ENCODE measurements at regions not wholly inside any gene's neighbourhood (a gene's known extent, or its start where the extent isn't known, plus 50 kb on each side); places are given as distances from the start of the nearest gene placed in this dataset.
"Not testable (repeated sequence)": the region's sequence is repeated elsewhere in the genome, so short reads cannot be mapped to it uniquely, and the experiment has no call there.

DNA sequence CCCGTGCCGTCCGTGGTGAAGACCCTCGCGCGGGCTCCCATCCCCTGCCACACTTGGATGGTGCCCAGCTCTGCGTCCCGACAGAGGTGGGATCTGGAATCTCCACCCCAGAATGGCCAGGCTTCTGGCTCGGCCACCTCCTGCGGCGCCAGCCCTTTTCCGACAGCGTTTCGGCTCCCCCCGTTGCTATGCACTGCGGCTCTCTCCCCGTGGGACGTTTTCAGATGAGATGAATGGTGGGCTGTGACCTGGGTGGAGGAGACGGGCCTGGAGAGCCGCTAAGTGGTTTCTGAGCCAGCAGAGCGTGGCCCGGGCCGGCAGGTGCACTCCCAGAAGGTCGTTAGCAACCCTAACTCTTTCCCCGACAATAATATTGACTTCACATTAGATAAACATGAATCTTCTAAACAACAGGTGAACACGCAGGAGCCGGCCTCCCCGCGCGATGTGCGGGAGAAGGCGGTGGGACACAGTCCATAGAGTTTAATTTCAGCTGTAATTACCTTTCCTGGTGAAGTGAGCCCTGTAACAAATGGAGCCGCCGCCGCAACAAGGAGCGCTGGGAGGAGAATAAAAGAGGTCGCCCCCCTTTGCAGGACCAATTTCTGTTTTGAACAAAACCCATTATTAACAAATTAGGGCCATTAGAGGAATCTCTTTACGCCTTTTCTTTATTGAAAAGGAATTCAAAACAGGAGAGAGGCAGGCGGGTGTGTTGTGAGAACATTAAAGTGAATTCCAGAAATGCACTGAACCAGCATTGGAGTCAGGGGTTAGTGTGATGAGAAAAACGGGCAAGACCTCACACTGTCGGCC lies 294.3 kb upstream of the PFKP start:
- H3K27ac ChIP-seq = no peak overlapping the region
- no peaks in the 10 kb centered on the region for H3K36me3 ChIP-seq
- no peaks in the 10 kb centered on the region for H3K4me1 ChIP-seq (ENCODE audit: insufficient read depth)
- no peaks in the 10 kb centered on the region for H3K9me3 ChIP-seq
- TF ChIP-seq EP300 (IDR thresholded peaks at IDR 0.05) = no peak
- no peak for TF ChIP-seq CTCF (IDR thresholded peaks at IDR 0.05)
- TF ChIP-seq POLR2A (IDR thresholded peaks at IDR 0.05) = no peak
- DNase-seq = no peak
- intact Hi-C loops (cut with DNase I) = no loop called here
- H3K4me3 ChIP-seq = no peak overlapping the region
- 62 to 73% (median 69%) methylated on average over 41 of the region's 41 CpGs for WGBS, 3 donors
- H3K27me3 ChIP-seq = no peaks in the 10 kb centered on the region

DNA sequence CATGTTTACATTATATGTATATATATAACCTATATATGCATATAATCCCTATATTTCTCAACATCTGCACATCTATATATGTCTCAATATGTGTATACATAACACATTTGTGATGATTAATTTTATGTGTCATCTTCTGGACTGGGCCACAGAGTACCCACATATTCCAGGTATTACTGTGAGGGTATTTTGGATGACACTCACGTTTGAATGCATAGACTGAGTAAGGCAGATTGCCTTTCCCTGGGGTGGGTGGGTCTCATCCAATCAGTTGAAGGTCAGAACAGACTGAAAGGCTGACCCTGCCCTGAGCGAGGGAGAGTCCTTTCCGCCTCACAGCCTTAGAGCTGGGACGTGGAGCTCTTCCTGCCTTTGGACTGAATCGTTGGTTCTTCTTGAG lies 295.2 kb upstream of the PFKP start:
- Histone ChIP-seq H3K9me3 (no peaks in the 10 kb centered on the region), H3K27ac (no peak overlapping the region), H3K4me3 (no peak overlapping the region), H3K36me3 (no peaks in the 10 kb centered on the region), H3K27me3 (no peaks in the 10 kb centered on the region), H3K4me1 (ENCODE audit: insufficient read depth) (no peaks in the 10 kb centered on the region)
- WGBS, 3 donors = 87 to 89% (median 88%) methylated on average over 5 of the region's 5 CpGs
- DNase-seq = no peak
- intact Hi-C loops (cut with DNase I) = no loop called here
- no peak for TF ChIP-seq CTCF (IDR thresholded peaks at IDR 0.05)
- no peak for TF ChIP-seq EP300 (IDR thresholded peaks at IDR 0.05)
- TF ChIP-seq POLR2A (IDR thresholded peaks at IDR 0.05) = no peak

GRCh38 chr10:2767293-2767692 lies 300.1 kb upstream of the PFKP start:
- DNase-seq; H3K9me3 ChIP-seq; H3K27me3 ChIP-seq; H3K27ac ChIP-seq; H3K4me1 ChIP-seq (ENCODE audit: insufficient read depth); intact Hi-C loops (cut with DNase I); H3K36me3 ChIP-seq; H3K4me3 ChIP-seq: not testable (repeated sequence)
- WGBS, 3 donors = 68 to 75% (median 75%) methylated on average over 5 of the region's 5 CpGs

- Histone ChIP-seq H3K36me3 (no peaks in the 10 kb centered on the region), H3K4me1 (ENCODE audit: insufficient read depth) (no peaks in the 10 kb centered on the region), H3K27me3 (no peaks in the 10 kb centered on the region), H3K9me3 (no peaks in the 10 kb centered on the region), H3K27ac (no peak overlapping the region), H3K4me3 (no peak overlapping the region)
- intact Hi-C loops (cut with DNase I) = no loop called here
- 86 to 91% (median 89%) methylated on average over 4 of the region's 4 CpGs for WGBS, 3 donors
- DNase-seq = no peak
- TF ChIP-seq CTCF (IDR thresholded peaks at IDR 0.05) = no peak
- no peak for TF ChIP-seq EP300 (IDR thresholded peaks at IDR 0.05)
- TF ChIP-seq POLR2A (IDR thresholded peaks at IDR 0.05) = no peak
Observed at GRCh38 chr10:2761971-2762370, 305.4 kb upstream of the PFKP start.

GRCh38 chr10:2761311-2761710 lies 306.0 kb upstream of the PFKP start:
- H3K27me3 ChIP-seq = no peaks in the 10 kb centered on the region
- DNase-seq = no peak
- TF ChIP-seq POLR2A (IDR thresholded peaks at IDR 0.05) (no peak), CTCF (IDR thresholded peaks at IDR 0.05) (no peak), EP300 (IDR thresholded peaks at IDR 0.05) (no peak)
- H3K4me1 ChIP-seq (ENCODE audit: insufficient read depth) = no peaks in the 10 kb centered on the region
- WGBS, 3 donors = 69 to 80% (median 78%) methylated on average over 10 of the region's 10 CpGs
- H3K4me3 ChIP-seq = no peak overlapping the region
- intact Hi-C loops (cut with DNase I) = no loop called here
- H3K36me3 ChIP-seq = no peaks in the 10 kb centered on the region
- no peak overlapping the region for H3K27ac ChIP-seq
- no peaks in the 10 kb centered on the region for H3K9me3 ChIP-seq
